ENCODE measurements at regions not wholly inside any gene's neighbourhood (a gene's known extent, or its start where the extent isn't known, plus 50 kb on each side); places are given as distances from the start of the nearest gene placed in this dataset.

- DNase-seq (ENCODE audit: low read depth): no peak
Measured at GRCh38 chr1:221104596-221104995, 225.4 kb downstream of the HLX start.

- no peak for DNase-seq (ENCODE audit: low read depth)
Measured at GRCh38 chr1:221105578-221105977, 226.3 kb downstream of the HLX start.

GRCh38 chr1:221106616-221107015 lies 227.4 kb downstream of the HLX start:
- DNase-seq (ENCODE audit: low read depth): no peak

GRCh38 chr1:221109930-221110329 lies 230.7 kb downstream of the HLX start:
- no peak for DNase-seq (ENCODE audit: low read depth)

- DNase-seq (ENCODE audit: low read depth): no peak
Measured at GRCh38 chr1:221117133-221117532, 237.9 kb downstream of the HLX start.

GRCh38 chr1:221117548-221117951 lies 238.3 kb downstream of the HLX start:
- DNase-seq (ENCODE audit: low read depth): peak; percentile 95

- DNase-seq (ENCODE audit: low read depth): no peak
Measured at GRCh38 chr1:221118176-221118937, 239.1 kb downstream of the HLX start.

- DNase-seq (ENCODE audit: low read depth): no peak
Measured at GRCh38 chr1:221118938-221119320, 239.7 kb downstream of the HLX start.

GRCh38 chr1:221122501-221122900 lies 243.3 kb downstream of the HLX start:
- DNase-seq (ENCODE audit: low read depth): peak; percentile 21

GRCh38 chr1:221125976-221126375 lies 246.7 kb downstream of the HLX start:
- no peak for DNase-seq (ENCODE audit: low read depth)

GRCh38 chr1:221137666-221138065 lies 258.4 kb downstream of the HLX start:
- DNase-seq (ENCODE audit: low read depth): no peak

GRCh38 chr1:221138516-221138915 lies 259.3 kb downstream of the HLX start:
- no peak for DNase-seq (ENCODE audit: low read depth)

- DNase-seq (ENCODE audit: low read depth): no peak
Measured at GRCh38 chr1:221139991-221140390, 260.7 kb downstream of the HLX start.

- peak; percentile 13 for DNase-seq (ENCODE audit: low read depth)
Measured at GRCh38 chr1:221141096-221141495, 261.9 kb downstream of the HLX start.

GRCh38 chr1:221141606-221142285 lies 262.5 kb downstream of the HLX start:
- peak; percentile 77 for DNase-seq (ENCODE audit: low read depth)

GRCh38 chr1:221148660-221149059 lies 269.4 kb downstream of the HLX start:
- no peak for DNase-seq (ENCODE audit: low read depth)

- no peak for DNase-seq (ENCODE audit: low read depth)
Measured at GRCh38 chr1:221149111-221149510, 269.9 kb downstream of the HLX start.

- no peak for DNase-seq (ENCODE audit: low read depth)
Measured at GRCh38 chr1:221149555-221150075, 270.4 kb downstream of the HLX start.

- DNase-seq (ENCODE audit: low read depth): no peak
Measured at GRCh38 chr1:221150996-221151395, 271.8 kb downstream of the HLX start.

GRCh38 chr1:221154932-221155331 lies 275.7 kb downstream of the HLX start:
- no peak for DNase-seq (ENCODE audit: low read depth)

GRCh38 chr1:221157026-221157761 lies 278.0 kb downstream of the HLX start:
- DNase-seq (ENCODE audit: low read depth): no peak

- DNase-seq (ENCODE audit: low read depth): no peak
Measured at GRCh38 chr1:221159608-221160007, 280.4 kb downstream of the HLX start.

- peak; percentile 64 for DNase-seq (ENCODE audit: low read depth)
Measured at GRCh38 chr1:221161571-221162041, 282.4 kb downstream of the HLX start.

All from EH (cell line).